Panc1 (cell line): ENCODE measurements at regions not wholly inside any gene's neighbourhood (a gene's known extent, or its start where the extent isn't known, plus 50 kb on each side); places are given as distances from the start of the nearest gene placed in this dataset.

Source experiments
- ATAC-seq: fragments of 200-7000 bp; cut with Tn5 transposase; 2 replicates; pipeline ENCODE4 v1.9.1; 2020; ENCODE audit warnings: mild to moderate bottlenecking, moderate library complexity
- BruUV-seq: library from RNA; stranded (reverse); fragments of 400-500 nt; replicated peaks from 2 replicates; lab custom pipeline; 2021; lab: Mats Ljungman, UMichigan
- CTCF ChIA-PET: fragments of 300-600 bp; sonication (Branson Sonifier 250); formaldehyde crosslinking; loops from one replicate; lab custom pipeline; 2022; ENCODE audit warnings: antibody characterized with exemption; lab: Charles Lee
- POLR2A ChIA-PET: fragments of 300-600 bp; sonication (Branson Sonifier 250); formaldehyde crosslinking; loops from one replicate; lab custom pipeline; 2022; ENCODE audit warnings: antibody characterized with exemption; lab: Charles Lee
- DNase-seq: peaks from one replicate; pipeline ENCODE4 v3.0.0-alpha.2; 2010; ENCODE audit warnings: low read depth, low spot score
- H3K27ac ChIP-seq: 2 replicates; pipeline ENCODE4 v1.5.1; 2011; ENCODE audit warnings: mild to moderate bottlenecking, low read length, inconsistent platforms
- H3K27me3 ChIP-seq: fragments of 200-500 bp; sonication (Bioruptor generic); 2 replicates; pipeline ENCODE4 v1.6.0; 2014; ENCODE audit warnings: low read length, inconsistent platforms; ENCODE audit not compliant: control insufficient read depth, insufficient read depth
- H3K36me3 ChIP-seq: fragments of 200-500 bp; sonication (Bioruptor generic); 2 replicates; pipeline ENCODE4 v1.5.1; 2014; ENCODE audit warnings: inconsistent platforms, mild to moderate bottlenecking, low read length, moderate library complexity; ENCODE audit not compliant: control insufficient read depth, insufficient read depth
- H3K4me1 ChIP-seq: 2 replicates; pipeline ENCODE4 v1.5.1; 2011; ENCODE audit warnings: inconsistent platforms, mild to moderate bottlenecking, low read length, moderate library complexity; ENCODE audit not compliant: control insufficient read depth, insufficient read depth
- H3K4me3 ChIP-seq, 2 experiments: 2 replicates each; pipeline ENCODE4 v1.5.1; 2011 to 2012; ENCODE audit warnings: low read depth in 2 of 2, low read length in 2 of 2, mild to moderate bottlenecking in 2 of 2, inconsistent platforms in 1 of 2, moderate library complexity in 1 of 2
- H3K9me3 ChIP-seq: fragments of 200-500 bp; sonication (Bioruptor generic); 2 replicates; pipeline ENCODE4 v1.5.1; 2014; ENCODE audit warnings: low read depth, mild to moderate bottlenecking, inconsistent platforms, low read length, moderate library complexity; ENCODE audit not compliant: control insufficient read depth, insufficient read depth
- CTCF ChIP-seq: fragments of 450-650 bp; IDR thresholded peaks from 2 replicates; pipeline ENCODE4 v1.5.1; 2017; ENCODE audit warnings: mild to moderate bottlenecking
- POLR2AphosphoS5 ChIP-seq: IDR thresholded peaks from 2 replicates; pipeline ENCODE4 v1.6.1; 2012; ENCODE audit warnings: mild to moderate bottlenecking, low read depth, low read length, moderate library complexity
- REST ChIP-seq, 2 experiments: IDR thresholded peaks; 2 replicates each; pipeline ENCODE4 v1.6.1; 2011 to 2012; ENCODE audit warnings: low read depth in 2 of 2, control low read depth in 1 of 2, low read length in 1 of 2, mild to moderate bottlenecking in 1 of 2, moderate library complexity in 1 of 2; ENCODE audit not compliant: insufficient read depth in 1 of 2
- SIN3A ChIP-seq: IDR thresholded peaks from 2 replicates; pipeline ENCODE4 v1.6.1; 2012; ENCODE audit warnings: low read depth, mild to moderate bottlenecking, low read length, moderate library complexity, borderline replicate concordance; ENCODE audit not compliant: insufficient read depth
- TCF7L2 ChIP-seq: IDR thresholded peaks from 2 replicates; pipeline ENCODE4 v1.6.1; 2011; ENCODE audit warnings: mild to moderate bottlenecking, low read depth, low read length, inconsistent platforms
- in situ Hi-C: cut with HindIII; loops from 2 replicates; pipeline ENCODE4 v1.10.0; 2016; ENCODE audit warnings: low sequenced_read_pairs, low pct_unique_long_range_greater_than_20kb
- intact Hi-C: fragments of 100-400 bp; cut with micrococcal nuclease; formaldehyde crosslinking; loops from one replicate; pipeline ENCODE4 v1.10.0; 2022; ENCODE audit not compliant: unreplicated experiment

- TF ChIP-seq SIN3A = no peak
- TF ChIP-seq REST (IDR thresholded peaks at IDR 0.05; ENCODE audit: insufficient read depth in 1 of 2, low read depth in 2 of 2, low read length in 1 of 2) = no peak
- no peak for TF ChIP-seq POLR2AphosphoS5
- TF ChIP-seq CTCF = no peak
- TF ChIP-seq TCF7L2 = no peak
- ChIA-PET POLR2A (no interaction called here), CTCF (no interaction called here)
- H3K4me1 ChIP-seq = no peaks in the 10 kb centered on the region
- no peaks in the 10 kb centered on the region for H3K27me3 ChIP-seq
- no peak overlapping the region for H3K4me3 ChIP-seq
- DNase-seq = no peak
- no peak overlapping the region for H3K27ac ChIP-seq
- H3K36me3 ChIP-seq = no peaks in the 10 kb centered on the region
- H3K9me3 ChIP-seq = no peaks in the 10 kb centered on the region
- BruUV-seq = no TSS peak
- intact Hi-C loops = no loop called here
- ATAC-seq = no peak
- in situ Hi-C loops = no loop called here
Observed at GRCh38 chr16:26673011-26673410, 393.7 kb upstream of the C16orf82 start.

- CTCF ChIA-PET = no interaction called here
Observed at GRCh38 chr16:26680671-26681070, 386.1 kb upstream of the C16orf82 start.

More at GRCh38 chr16:26680671-26681070, 386.1 kb upstream of the C16orf82 start:
- no peaks in the 10 kb centered on the region for H3K36me3 ChIP-seq
- DNase-seq = no peak
- no peak overlapping the region for H3K27ac ChIP-seq
- in situ Hi-C loops (no loop called here), intact Hi-C loops (no loop called here)
- POLR2A ChIA-PET = no interaction called here
- TF ChIP-seq SIN3A (no peak), CTCF (no peak), TCF7L2 (no peak), REST (IDR thresholded peaks at IDR 0.05; ENCODE audit: insufficient read depth in 1 of 2, low read depth in 2 of 2, low read length in 1 of 2) (no peak), POLR2AphosphoS5 (no peak)
- BruUV-seq = no TSS peak
- H3K4me1 ChIP-seq = no peaks in the 10 kb centered on the region
- H3K4me3 ChIP-seq = no peak overlapping the region
- no peaks in the 10 kb centered on the region for H3K27me3 ChIP-seq
- no peak for ATAC-seq
- H3K9me3 ChIP-seq = no peaks in the 10 kb centered on the region
